ENCODE measurements at regions not wholly inside any gene's neighbourhood (a gene's known extent, or its start where the extent isn't known, plus 50 kb on each side); places are given as distances from the start of the nearest gene placed in this dataset.

- SMC1A ChIA-PET (ENCODE audit: uncharacterized antibody, unreplicated experiment): interaction anchor here (0.7 kb wide), 1 partner anchor 102 kb away, joined by 3 read pairs; no protein-coding TSS in a partner anchor
- H3K9ac ChIP-seq (ENCODE audit: control insufficient read depth, insufficient read depth, low read length): no peak overlapping the region
- WGBS (ENCODE audit: insufficient coverage, insufficient replicate concordance, low lambda C conversion rate, missing lambda C conversion rate): 38% methylated on average over 2 of the region's 2 CpGs
- H3K4me3 ChIP-seq: no peak overlapping the region
- H3K27ac ChIP-seq (ENCODE audit: control insufficient read depth, insufficient read depth): no peak overlapping the region
- in situ Hi-C loops (cut with MboI) (no loop called here), intact Hi-C loops (cut with micrococcal nuclease; ENCODE audit: unreplicated experiment) (no loop called here)
- H4K20me1 ChIP-seq (ENCODE audit: control insufficient read depth, insufficient read depth): no peaks in the 10 kb centered on the region
- H3K79me2 ChIP-seq (ENCODE audit: control insufficient read depth, insufficient read depth, low read length): no peaks in the 10 kb centered on the region
- no peak overlapping the region for H3K4me2 ChIP-seq (ENCODE audit: control insufficient read depth, insufficient read depth)
- DNase-seq (ENCODE audit: low read depth, low spot score) (no peak), FAIRE-seq (no peak), ATAC-seq (no peak)
- no peak overlapping the region for H2AFZ ChIP-seq (ENCODE audit: control insufficient read depth, low read depth, low read length)
- H3K36me3 ChIP-seq (ENCODE audit: control insufficient read depth in 2 of 2, insufficient read depth in 2 of 2, low read length in 1 of 2): no peaks in the 10 kb centered on the region
- RAD21 ChIA-PET (ENCODE audit: unreplicated experiment): no interaction called here
- H3K27me3 ChIP-seq (replicated peaks in 1 of 2; ENCODE audit: control insufficient read depth in 2 of 2, insufficient read depth in 2 of 2, low read length in 1 of 2): no peaks in the 10 kb centered on the region
- BruUV-seq (replicated peaks): no TSS peak
- POLR2A ChIA-PET: no interaction called here
- CTCF ChIA-PET: no interaction called here
- H3K4me1 ChIP-seq (ENCODE audit: control insufficient read depth, insufficient read depth, low read length): no peaks in the 10 kb centered on the region
- TF ChIP-seq EGR1 (IDR thresholded peaks at IDR 0.05; ENCODE audit: borderline replicate concordance in 1 of 2, low read depth in 2 of 2, low read length in 2 of 2) (no peak), MTA3 (IDR thresholded peaks at IDR 0.05; ENCODE audit: borderline replicate concordance, low read length) (no peak), CUX1 (IDR thresholded peaks at IDR 0.05; ENCODE audit: insufficient replicate concordance, low read depth, low read length) (no peak), SMAD5 (IDR thresholded peaks at IDR 0.05; ENCODE audit: low read depth) (no peak), CREB1 (IDR thresholded peaks at IDR 0.05; ENCODE audit: low read depth) (no peak), YBX1 (IDR thresholded peaks at IDR 0.05) (no peak), PAX5 (IDR thresholded peaks at IDR 0.05; ENCODE audit: borderline replicate concordance, low read depth, low read length) (no peak), PBX3 (IDR thresholded peaks at IDR 0.05; ENCODE audit: insufficient replicate concordance, low read depth, low read length) (no peak), TAF1 (IDR thresholded peaks at IDR 0.05; ENCODE audit: borderline replicate concordance, low read depth, low read length) (no peak), ZBED1 (IDR thresholded peaks at IDR 0.05; ENCODE audit: borderline replicate concordance) (no peak), HDAC6 (IDR thresholded peaks at IDR 0.05; ENCODE audit: unreplicated experiment) (no peak), CBFB (IDR thresholded peaks at IDR 0.05; ENCODE audit: low read depth) (no peak), POLR2AphosphoS5 (IDR thresholded peaks at IDR 0.05; ENCODE audit: low read length) (no peak), WRNIP1 (IDR thresholded peaks at IDR 0.05; ENCODE audit: borderline replicate concordance, low read depth, low read length) (no peak), MAX (IDR thresholded peaks at IDR 0.05; ENCODE audit: low read depth, low read length) (no peak)
- no peaks in the 10 kb centered on the region for H3K9me3 ChIP-seq (replicated peaks; ENCODE audit: control insufficient read depth, insufficient read depth, low read length)
Observed at GRCh38 chr4:161010227-161010626, 1153.6 kb downstream of the FSTL5 start.
